Neuronal stem cell (in vitro differentiated cells): ENCODE measurements at regions not wholly inside any gene's neighbourhood (a gene's known extent, or its start where the extent isn't known, plus 50 kb on each side); places are given as distances from the start of the nearest gene placed in this dataset.

Experiments used
- DNase-seq: peaks from one replicate; pipeline ENCODE4 v3.0.0-alpha.2; 2013; ENCODE audit warnings: low spot score
- H2AFZ ChIP-seq: one replicate; pipeline ENCODE4 v1.6.1; 2013; ENCODE audit warnings: mild to moderate bottlenecking, low read length, inconsistent platforms
- H2AK5ac ChIP-seq: 2 replicates; pipeline ENCODE4 v1.6.1; 2013; ENCODE audit warnings: low read depth, mild to moderate bottlenecking, inconsistent platforms, low read length, moderate library complexity, mixed read lengths
- H2BK120ac ChIP-seq: 2 replicates; pipeline ENCODE4 v1.6.1; 2013; ENCODE audit warnings: low read depth, mild to moderate bottlenecking, inconsistent platforms, low read length, moderate library complexity, mixed read lengths
- H2BK12ac ChIP-seq: one replicate; pipeline ENCODE4 v1.6.1; 2013; ENCODE audit warnings: low read length, inconsistent platforms
- H2BK15ac ChIP-seq: 2 replicates; pipeline ENCODE4 v1.6.1; 2013; ENCODE audit warnings: mild to moderate bottlenecking, low read length, inconsistent platforms, mixed read lengths
- H2BK5ac ChIP-seq: one replicate; pipeline ENCODE4 v1.6.1; 2013; ENCODE audit warnings: inconsistent platforms, mild to moderate bottlenecking, low read length, moderate library complexity
- H3K14ac ChIP-seq: one replicate; pipeline ENCODE4 v1.6.1; 2013; ENCODE audit warnings: low read length, inconsistent platforms
- H3K18ac ChIP-seq: 2 replicates; pipeline ENCODE4 v1.6.1; 2013; ENCODE audit warnings: low read length, inconsistent platforms
- H3K23ac ChIP-seq: 2 replicates; pipeline ENCODE4 v1.6.1; 2013; ENCODE audit warnings: low read depth, mild to moderate bottlenecking, mixed read lengths, low read length, inconsistent platforms; ENCODE audit not compliant: poor library complexity
- H3K27ac ChIP-seq: replicated peaks from 3 replicates; pipeline ENCODE4 v1.5.1; 2013; ENCODE audit warnings: low read length, inconsistent platforms
- H3K27me3 ChIP-seq, 3 experiments: 2 replicates each; pipeline ENCODE4 v1.6.1; 2013; ENCODE audit warnings: low read length in 3 of 3, mild to moderate bottlenecking in 2 of 3, inconsistent platforms in 1 of 3, low read depth in 1 of 3, mixed read lengths in 1 of 3, moderate library complexity in 1 of 3; ENCODE audit not compliant: control insufficient read depth in 3 of 3, insufficient read depth in 3 of 3
- H3K36me3 ChIP-seq, 2 donors: replicated peaks in 1 of 2; 2 replicates each; pipeline ENCODE4 v1.6.1; 2013; ENCODE audit warnings: low read length in 2 of 2; ENCODE audit not compliant: control insufficient read depth in 2 of 2, insufficient read depth in 2 of 2
- H3K4ac ChIP-seq: 2 replicates; pipeline ENCODE4 v1.6.1; 2013; ENCODE audit warnings: inconsistent platforms, mild to moderate bottlenecking, low read length, moderate library complexity
- H3K4me1 ChIP-seq, 2 donors: 1 replicate in 1 of 2; 2 replicates in 1 of 2; pipeline ENCODE4 v1.6.1; 2013; ENCODE audit warnings: low read length in 2 of 2, low read depth in 1 of 2; ENCODE audit not compliant: control insufficient read depth in 2 of 2, insufficient read depth in 1 of 2
- H3K4me2 ChIP-seq: one replicate; pipeline ENCODE4 v1.6.1; 2013; ENCODE audit warnings: mild to moderate bottlenecking, low read length, inconsistent platforms; ENCODE audit not compliant: insufficient read depth, poor library complexity, severe bottlenecking
- H3K4me3 ChIP-seq, 2 donors: 2 replicates each; pipeline ENCODE4 v1.5.1; 2013; ENCODE audit warnings: low read length in 2 of 2, mild to moderate bottlenecking in 2 of 2, inconsistent platforms in 1 of 2, moderate library complexity in 1 of 2
- H3K79me1 ChIP-seq: one replicate; pipeline ENCODE4 v1.6.1; 2013; ENCODE audit warnings: low read depth, mild to moderate bottlenecking, inconsistent platforms, low read length, moderate library complexity
- H3K9ac ChIP-seq: one replicate; pipeline ENCODE4 v1.6.1; 2013; ENCODE audit warnings: mild to moderate bottlenecking, low read depth, low read length, inconsistent platforms; ENCODE audit not compliant: poor library complexity
- H3K9me3 ChIP-seq, 2 donors: replicated peaks in 1 of 2; 2 replicates each; pipeline versions ENCODE3 to v1.6.1; 2013; ENCODE audit warnings: low read length in 2 of 2, mild to moderate bottlenecking in 2 of 2, inconsistent platforms in 1 of 2, low read depth in 1 of 2, mixed read lengths in 1 of 2, moderate library complexity in 1 of 2; ENCODE audit not compliant: control insufficient read depth in 2 of 2, insufficient read depth in 1 of 2
- H4K8ac ChIP-seq: one replicate; pipeline ENCODE4 v1.6.1; 2013; ENCODE audit warnings: low read depth, mild to moderate bottlenecking, inconsistent platforms, low read length, moderate library complexity
- H4K91ac ChIP-seq: one replicate; pipeline ENCODE4 v1.6.1; 2013; ENCODE audit warnings: low read length, low read depth, mild to moderate bottlenecking, inconsistent platforms; ENCODE audit not compliant: poor library complexity
- WGBS, 2 donors: extraction: QIAGEN DNeasy Blood & Tissue Kit; methylation state at CpG; one replicate each; pipeline ENCODE4 v1.1.7; 2013; ENCODE audit warnings: missing lambda C conversion rate in 2 of 2, mixed read lengths in 1 of 2; ENCODE audit not compliant: insufficient read length in 2 of 2, insufficient replicate concordance in 1 of 2; ENCODE audit errors: extremely low coverage in 2 of 2; 5-methylcytosine and 5-hydroxymethylcytosine counted together

DNA sequence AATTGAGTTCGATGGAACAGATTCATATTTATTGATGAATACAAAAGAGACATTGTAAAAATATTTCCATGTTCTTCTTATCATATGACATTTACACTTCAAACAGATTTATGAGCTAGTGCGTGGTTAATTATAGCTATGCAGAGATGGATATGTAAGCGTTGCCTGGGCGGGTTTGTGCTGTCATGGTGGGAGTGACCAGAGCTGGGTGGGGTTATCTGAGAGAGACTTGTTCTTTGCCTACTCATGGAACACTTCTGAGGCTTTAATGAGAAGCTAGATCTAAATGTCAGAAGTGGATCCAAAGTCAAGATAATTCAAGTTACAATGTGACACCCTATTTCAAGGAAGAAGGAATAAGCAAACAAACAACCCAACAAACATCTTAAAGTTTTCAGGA, 162.3 kb upstream of the ZEB2 start:
- H2BK12ac ChIP-seq = no peak overlapping the region
- no peak overlapping the region for H4K91ac ChIP-seq
- no peak overlapping the region for H3K14ac ChIP-seq
- H3K9ac ChIP-seq = no peak overlapping the region
- H3K79me1 ChIP-seq = no peaks in the 10 kb centered on the region
- no CpG with 5 or more reads among the region's 4 CpGs for WGBS, 2 donors
- no peak overlapping the region for H2BK15ac ChIP-seq
- no peak overlapping the region for H3K4me3 ChIP-seq
- no peak overlapping the region for H2BK5ac ChIP-seq
- H2AFZ ChIP-seq = no peak overlapping the region
- H3K4me2 ChIP-seq = no peak overlapping the region
- no peak overlapping the region for H2AK5ac ChIP-seq
- H3K4me1 ChIP-seq = peaks cover 0 to 3% of the 10 kb centered on the region in 2 donors
- no peak overlapping the region for H3K27ac ChIP-seq
- no peaks in the 10 kb centered on the region for H3K27me3 ChIP-seq
- no peak overlapping the region for H3K23ac ChIP-seq
- H4K8ac ChIP-seq = no peak overlapping the region
- no peak overlapping the region for H3K18ac ChIP-seq
- DNase-seq = no peak
- H2BK120ac ChIP-seq = no peak overlapping the region
- no peaks in the 10 kb centered on the region for H3K9me3 ChIP-seq
- no peaks in the 10 kb centered on the region for H3K36me3 ChIP-seq
- no peak overlapping the region for H3K4ac ChIP-seq

DNA sequence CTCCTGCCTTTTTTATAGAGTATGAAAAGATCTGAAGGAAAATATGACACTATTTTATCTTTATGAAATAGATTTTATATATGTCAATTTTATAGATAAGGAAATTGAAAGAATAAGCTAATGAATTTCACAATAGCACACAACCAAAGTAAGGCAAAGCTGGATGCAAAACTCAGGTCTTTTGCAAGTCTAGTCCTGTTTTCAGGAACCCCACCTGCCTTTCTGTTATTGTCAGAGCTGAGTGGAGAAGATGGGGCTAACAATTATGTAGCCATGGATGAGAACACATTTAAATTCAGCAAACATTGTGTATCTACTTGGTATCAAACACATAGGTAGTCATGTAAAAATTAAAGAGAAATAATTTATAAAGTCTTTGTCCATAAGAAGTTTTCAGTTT, 161.5 kb upstream of the ZEB2 start:
- H3K14ac ChIP-seq = no peak overlapping the region
- H2BK5ac ChIP-seq = no peak overlapping the region
- H2BK12ac ChIP-seq = no peak overlapping the region
- peaks cover 0 to 3% of the 10 kb centered on the region in 2 donors for H3K4me1 ChIP-seq
- DNase-seq = no peak
- no peak overlapping the region for H2AFZ ChIP-seq
- H3K36me3 ChIP-seq = no peaks in the 10 kb centered on the region
- no peak overlapping the region for H2BK120ac ChIP-seq
- H2BK15ac ChIP-seq = no peak overlapping the region
- no peak overlapping the region for H3K18ac ChIP-seq
- no peak overlapping the region for H3K4me3 ChIP-seq
- H3K79me1 ChIP-seq = no peaks in the 10 kb centered on the region
- H3K23ac ChIP-seq = no peak overlapping the region
- H3K9me3 ChIP-seq = no peaks in the 10 kb centered on the region
- no peak overlapping the region for H3K9ac ChIP-seq
- no peak overlapping the region for H2AK5ac ChIP-seq
- no peak overlapping the region for H4K91ac ChIP-seq
- no peak overlapping the region for H3K4ac ChIP-seq
- H3K27me3 ChIP-seq = no peaks in the 10 kb centered on the region
- H3K27ac ChIP-seq = no peak overlapping the region
- H3K4me2 ChIP-seq = no peak overlapping the region
- H4K8ac ChIP-seq = no peak overlapping the region

DNA sequence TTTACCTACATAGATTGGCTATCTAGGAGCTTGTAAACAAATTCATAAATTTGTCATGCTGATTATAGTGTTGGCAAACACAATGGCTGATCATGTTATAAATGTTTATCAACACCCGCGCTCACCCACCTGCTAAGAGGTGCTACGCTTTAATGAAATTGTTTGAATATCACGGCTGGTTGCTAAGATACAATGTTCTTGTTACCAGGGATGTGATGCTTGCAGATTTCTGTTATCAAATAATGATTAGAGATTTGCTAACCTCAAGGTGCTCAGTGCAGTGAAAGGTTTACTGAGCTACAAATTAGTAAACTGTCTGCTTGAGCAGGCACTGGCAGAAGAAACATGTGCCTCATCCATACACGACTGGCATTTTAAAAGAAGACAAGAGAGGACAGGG, 160.0 kb upstream of the ZEB2 start:
- Histone ChIP-seq H4K8ac (no peak overlapping the region), H3K4ac (no peak overlapping the region), H2BK15ac (no peak overlapping the region), H3K23ac (no peak overlapping the region), H2AFZ (no peak overlapping the region), H2AK5ac (no peak overlapping the region), H3K4me2 (no peak overlapping the region), H3K27ac (no peak overlapping the region), H3K18ac (no peak overlapping the region), H3K4me1 (peaks cover 0 to 3% of the 10 kb centered on the region in 2 donors), H3K79me1 (no peaks in the 10 kb centered on the region), H3K36me3 (no peaks in the 10 kb centered on the region), H3K4me3 (no peak overlapping the region), H2BK120ac (no peak overlapping the region), H3K9ac (no peak overlapping the region), H2BK5ac (no peak overlapping the region), H4K91ac (no peak overlapping the region), H2BK12ac (no peak overlapping the region), H3K27me3 (no peaks in the 10 kb centered on the region), H3K9me3 (no peaks in the 10 kb centered on the region), H3K14ac (no peak overlapping the region)
- DNase-seq = no peak
- no CpG with 5 or more reads among the region's 5 CpGs for WGBS, 2 donors

DNA sequence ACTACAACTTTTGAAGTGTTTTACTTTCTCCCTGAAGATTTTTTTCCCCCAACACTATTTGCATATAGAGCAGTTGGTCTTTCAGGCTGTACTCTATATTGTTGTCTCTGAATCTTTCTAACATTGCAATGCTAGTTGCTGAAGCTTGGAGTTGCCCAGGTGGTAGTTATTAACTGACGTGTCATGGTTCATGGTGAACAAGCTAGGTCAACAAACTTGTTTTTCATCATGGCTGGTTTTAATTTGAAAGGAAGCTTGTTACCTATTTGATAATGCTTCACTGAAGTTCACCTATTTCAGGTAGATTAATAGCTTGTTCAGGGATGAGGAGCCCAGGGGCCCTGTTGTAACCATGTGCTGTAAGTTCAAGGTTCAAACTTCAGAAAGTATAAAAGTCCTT, 158.8 kb upstream of the ZEB2 start:
- Histone ChIP-seq H2BK12ac (no peak overlapping the region), H4K8ac (no peak overlapping the region), H2BK5ac (no peak overlapping the region), H3K14ac (no peak overlapping the region), H3K27me3 (no peaks in the 10 kb centered on the region), H2BK120ac (no peak overlapping the region), H3K27ac (no peak overlapping the region), H3K23ac (no peak overlapping the region), H3K4ac (no peak overlapping the region), H3K9me3 (no peaks in the 10 kb centered on the region), H3K9ac (no peak overlapping the region), H2AK5ac (no peak overlapping the region), H2AFZ (no peak overlapping the region), H4K91ac (no peak overlapping the region), H3K18ac (no peak overlapping the region), H3K36me3 (no peaks in the 10 kb centered on the region), H3K4me3 (no peak overlapping the region), H2BK15ac (no peak overlapping the region), H3K4me1 (peaks cover 0 to 3% of the 10 kb centered on the region in 2 donors), H3K79me1 (no peaks in the 10 kb centered on the region), H3K4me2 (no peak overlapping the region)
- WGBS, 2 donors = no CpG with 5 or more reads among the region's 1 CpG
- DNase-seq = no peak
